ENCODE measurements at regions not wholly inside any gene's neighbourhood (a gene's known extent, or its start where the extent isn't known, plus 50 kb on each side); places are given as distances from the start of the nearest gene placed in this dataset.

- ChIA-PET POLR2A (no interaction called here), CTCF (no interaction called here)
- no peaks in the 10 kb centered on the region for H3K36me3 Mint-ChIP-seq (ENCODE audit: low read depth)
- no peak for DNase-seq
- no peaks in the 10 kb centered on the region for H3K4me1 Mint-ChIP-seq
- H3K27ac Mint-ChIP-seq, result no peak overlapping the region
- no peaks in the 10 kb centered on the region for H3K9me3 Mint-ChIP-seq
- intact Hi-C loops (cut with micrococcal nuclease), result no loop called here
- TF ChIP-seq CTCF (IDR thresholded peaks at IDR 0.05), result no peak
- no peak for ATAC-seq (ENCODE audit: low read depth)
- peaks cover 10% of the 10 kb centered on the region for H3K27me3 Mint-ChIP-seq
- no peak overlapping the region for H3K4me3 Mint-ChIP-seq
Measured at GRCh38 chr5:126015235-126016181, 407.7 kb upstream of the GRAMD2B start.

- peaks cover 10% of the 10 kb centered on the region for H3K27me3 Mint-ChIP-seq
- intact Hi-C loops (cut with micrococcal nuclease), result no loop called here
- ChIA-PET POLR2A (no interaction called here), CTCF (no interaction called here)
- TF ChIP-seq CTCF (IDR thresholded peaks at IDR 0.05), result no peak
- no peaks in the 10 kb centered on the region for H3K36me3 Mint-ChIP-seq (ENCODE audit: low read depth)
- H3K27ac Mint-ChIP-seq, result no peak overlapping the region
- ATAC-seq (ENCODE audit: low read depth), result no peak
- no peaks in the 10 kb centered on the region for H3K4me1 Mint-ChIP-seq
- no peaks in the 10 kb centered on the region for H3K9me3 Mint-ChIP-seq
- H3K4me3 Mint-ChIP-seq, result no peak overlapping the region
- DNase-seq, result no peak
Measured at GRCh38 chr5:126016256-126016655, 407.0 kb upstream of the GRAMD2B start.

- Mint-ChIP-seq H3K27me3 (peaks cover 10% of the 10 kb centered on the region), H3K36me3 (ENCODE audit: low read depth) (no peaks in the 10 kb centered on the region), H3K4me1 (no peaks in the 10 kb centered on the region), H3K4me3 (no peak overlapping the region), H3K27ac (no peak overlapping the region), H3K9me3 (no peaks in the 10 kb centered on the region)
- DNase-seq (no peak), ATAC-seq (ENCODE audit: low read depth) (no peak)
- ChIA-PET CTCF (no interaction called here), POLR2A (no interaction called here)
- no peak for TF ChIP-seq CTCF (IDR thresholded peaks at IDR 0.05)
- intact Hi-C loops (cut with micrococcal nuclease), result no loop called here
Measured at GRCh38 chr5:126017096-126017495, 406.1 kb upstream of the GRAMD2B start.

GRCh38 chr5:126020770-126021169, 402.4 kb upstream of the GRAMD2B start:
- DNase-seq (no peak), ATAC-seq (ENCODE audit: low read depth) (no peak)
- TF ChIP-seq CTCF (IDR thresholded peaks at IDR 0.05), result no peak
- ChIA-PET CTCF (no interaction called here), POLR2A (no interaction called here)
- Mint-ChIP-seq H3K36me3 (ENCODE audit: low read depth) (no peaks in the 10 kb centered on the region), H3K4me3 (no peak overlapping the region), H3K27me3 (peaks cover 6% of the 10 kb centered on the region), H3K4me1 (no peaks in the 10 kb centered on the region), H3K27ac (no peak overlapping the region), H3K9me3 (no peaks in the 10 kb centered on the region)
- intact Hi-C loops (cut with micrococcal nuclease), result no loop called here

GRCh38 chr5:126023994-126024441, 399.2 kb upstream of the GRAMD2B start:
- intact Hi-C loops (cut with micrococcal nuclease), result no loop called here
- ATAC-seq (ENCODE audit: low read depth), result no peak
- no peak overlapping the region for H3K4me3 Mint-ChIP-seq
- H3K4me1 Mint-ChIP-seq, result no peaks in the 10 kb centered on the region
- H3K27ac Mint-ChIP-seq, result no peak overlapping the region
- no peak for TF ChIP-seq CTCF (IDR thresholded peaks at IDR 0.05)
- no peak for DNase-seq
- ChIA-PET POLR2A (no interaction called here), CTCF (no interaction called here)
- H3K36me3 Mint-ChIP-seq (ENCODE audit: low read depth), result no peaks in the 10 kb centered on the region
- H3K9me3 Mint-ChIP-seq, result peaks cover 18% of the 10 kb centered on the region
- peaks cover 6% of the 10 kb centered on the region for H3K27me3 Mint-ChIP-seq
